H9 (cell line): ENCODE measurements at regions not wholly inside any gene's neighbourhood (a gene's known extent, or its start where the extent isn't known, plus 50 kb on each side); places are given as distances from the start of the nearest gene placed in this dataset.
A peak's percentile ranks its signal among the peaks of the same experiment; 100 is the strongest.

ENCODE experiments used
- DNase-seq: peaks from one replicate; pipeline ENCODE4 v3.0.0-alpha.2; 2017
- H2AFZ ChIP-seq: one replicate; pipeline ENCODE4 v1.6.1; 2013; ENCODE audit warnings: mild to moderate bottlenecking, low read length, control low read depth, moderate library complexity
- H2AK5ac ChIP-seq: 2 replicates; pipeline ENCODE4 v1.6.1; 2013; ENCODE audit warnings: low read length, control low read depth, mixed read lengths; ENCODE audit not compliant: insufficient read length
- H2BK120ac ChIP-seq: one replicate; pipeline ENCODE4 v1.6.1; 2013; ENCODE audit warnings: low read depth, mild to moderate bottlenecking, low read length, control low read depth, inconsistent platforms; ENCODE audit not compliant: poor library complexity, severe bottlenecking
- H2BK12ac ChIP-seq: 2 replicates; pipeline ENCODE4 v1.6.1; 2013; ENCODE audit warnings: low read length, control low read depth, mixed read lengths, low read depth; ENCODE audit not compliant: insufficient read length
- H2BK15ac ChIP-seq: 2 replicates; pipeline ENCODE4 v1.6.1; 2013; ENCODE audit warnings: low read depth, low read length, control low read depth
- H2BK20ac ChIP-seq: one replicate; pipeline ENCODE4 v1.6.1; 2013; ENCODE audit warnings: low read depth, mild to moderate bottlenecking, low read length, control low read depth, inconsistent platforms; ENCODE audit not compliant: poor library complexity, severe bottlenecking
- H2BK5ac ChIP-seq: 2 replicates; pipeline ENCODE4 v1.6.1; 2013; ENCODE audit warnings: low read length, control low read depth, mixed read lengths; ENCODE audit not compliant: insufficient read length
- H3K14ac ChIP-seq: 2 replicates; pipeline ENCODE4 v1.6.1; 2013; ENCODE audit warnings: low read length, control low read depth; ENCODE audit not compliant: insufficient read depth
- H3K18ac ChIP-seq: 2 replicates; pipeline ENCODE4 v1.6.1; 2013; ENCODE audit warnings: low read depth, mild to moderate bottlenecking, mixed read lengths, low read length, control low read depth; ENCODE audit not compliant: insufficient read length
- H3K23ac ChIP-seq: 2 replicates; pipeline ENCODE4 v1.6.1; 2013; ENCODE audit warnings: low read length, control low read depth, mixed read lengths, low read depth; ENCODE audit not compliant: insufficient read length
- H3K23me2 ChIP-seq: 2 replicates; pipeline ENCODE4 v1.6.1; 2013; ENCODE audit warnings: low read depth, mild to moderate bottlenecking, mixed read lengths, low read length, control low read depth; ENCODE audit not compliant: insufficient read length, poor library complexity, severe bottlenecking
- H3K27ac ChIP-seq: 2 replicates; pipeline ENCODE4 v1.5.1; 2013; ENCODE audit warnings: low read length, control low read depth, mixed read lengths, low read depth; ENCODE audit not compliant: insufficient read length
- H3K27me3 ChIP-seq: 2 replicates; pipeline ENCODE4 v1.6.1; 2013; ENCODE audit warnings: low read length, control low read depth, inconsistent platforms; ENCODE audit not compliant: insufficient read depth
- H3K4ac ChIP-seq: 2 replicates; pipeline ENCODE4 v1.6.1; 2013; ENCODE audit warnings: low read depth, mild to moderate bottlenecking, control low read depth, inconsistent platforms, low read length, moderate library complexity
- H3K4me1 ChIP-seq: 2 replicates; pipeline ENCODE4 v1.6.1; 2013; ENCODE audit warnings: low read length, control low read depth, inconsistent platforms; ENCODE audit not compliant: insufficient read depth
- H3K4me2 ChIP-seq: 2 replicates; pipeline ENCODE4 v1.6.1; 2013; ENCODE audit warnings: low read length, control low read depth, mixed read lengths; ENCODE audit not compliant: insufficient read length, insufficient read depth
- H3K56ac ChIP-seq: 2 replicates; pipeline ENCODE4 v1.6.1; 2013; ENCODE audit warnings: low read depth, mild to moderate bottlenecking, mixed read lengths, low read length, control low read depth; ENCODE audit not compliant: insufficient read length
- H3K79me1 ChIP-seq: 2 replicates; pipeline ENCODE4 v1.6.1; 2013; ENCODE audit warnings: low read depth, mild to moderate bottlenecking, moderate library complexity, low read length, control low read depth, inconsistent platforms; ENCODE audit not compliant: insufficient read depth, poor library complexity, severe bottlenecking
- H3K79me2 ChIP-seq: 2 replicates; pipeline ENCODE4 v1.6.1; 2013; ENCODE audit warnings: low read length, control low read depth, inconsistent platforms; ENCODE audit not compliant: insufficient read depth
- H3K9ac ChIP-seq: 2 replicates; pipeline ENCODE4 v1.6.1; 2013; ENCODE audit warnings: low read length, control low read depth, mixed read lengths; ENCODE audit not compliant: insufficient read length; ENCODE audit errors: extremely low read depth
- H3K9me3 ChIP-seq: one replicate; pipeline ENCODE4 v1.6.1; 2013; ENCODE audit warnings: low read depth, low read length, inconsistent platforms; ENCODE audit not compliant: control insufficient read depth
- H3T11ph ChIP-seq: one replicate; pipeline ENCODE4 v1.6.1; 2013; ENCODE audit warnings: mild to moderate bottlenecking, low read length, control low read depth, inconsistent platforms
- H4K20me1 ChIP-seq: one replicate; pipeline ENCODE4 v1.6.1; 2013; ENCODE audit not compliant: control insufficient read depth, insufficient read length, insufficient read depth
- H4K5ac ChIP-seq: 2 replicates; pipeline ENCODE4 v1.6.1; 2013; ENCODE audit warnings: low read depth, mild to moderate bottlenecking, mixed read lengths, low read length, control low read depth; ENCODE audit not compliant: insufficient read length
- H4K8ac ChIP-seq: replicated peaks from 2 replicates; pipeline ENCODE4 v1.6.1; 2013; ENCODE audit warnings: low read length, control low read depth, mixed read lengths, low read depth; ENCODE audit not compliant: insufficient read length
- H4K91ac ChIP-seq: 2 replicates; pipeline ENCODE4 v1.6.1; 2013; ENCODE audit warnings: low read depth, mild to moderate bottlenecking, moderate library complexity, mixed read lengths, low read length, control low read depth; ENCODE audit not compliant: insufficient read length
- H3K27ac Mint-ChIP-seq, 3 experiments: 2 replicates in 2 of 3; 3 replicates in 1 of 3; pipeline ENCODE4 v1.8.0; 2020 to 2021; ENCODE audit warnings: mixed read lengths in 3 of 3, mild to moderate bottlenecking in 1 of 3, moderate library complexity in 1 of 3
- H3K27me3 Mint-ChIP-seq: 2 replicates; pipeline ENCODE4 v1.8.0; 2021; ENCODE audit warnings: low read depth, mild to moderate bottlenecking, moderate library complexity, mixed read lengths
- H3K36me3 Mint-ChIP-seq, 3 experiments: 2 replicates in 2 of 3; 3 replicates in 1 of 3; pipeline ENCODE4 v1.8.0; 2020 to 2021; ENCODE audit warnings: low read depth in 3 of 3, mixed read lengths in 3 of 3; ENCODE audit not compliant: insufficient read depth in 1 of 3
- H3K4me1 Mint-ChIP-seq, 2 experiments: 2 replicates each; pipeline ENCODE4 v1.8.0; 2020; ENCODE audit warnings: mixed read lengths in 2 of 2
- H3K4me3 Mint-ChIP-seq, 2 experiments: 2 replicates in 1 of 2; 3 replicates in 1 of 2; pipeline ENCODE4 v1.8.0; 2020 to 2021; ENCODE audit warnings: mild to moderate bottlenecking in 2 of 2, mixed read lengths in 2 of 2, moderate library complexity in 1 of 2
- H3K9me3 Mint-ChIP-seq, 2 experiments: 2 replicates in 1 of 2; 3 replicates in 1 of 2; pipeline ENCODE4 v1.8.0; 2020; ENCODE audit warnings: mild to moderate bottlenecking in 2 of 2, mixed read lengths in 2 of 2, moderate library complexity in 1 of 2
- WGBS: extraction: QIAGEN DNeasy Blood & Tissue Kit; methylation state at CpG from one replicate; pipeline ENCODE4 v1.1.7; 2013; ENCODE audit warnings: missing lambda C conversion rate, low lambda C conversion rate, mixed read lengths; ENCODE audit not compliant: insufficient read length; ENCODE audit errors: extremely low coverage; 5-methylcytosine and 5-hydroxymethylcytosine counted together
- TF ChIP-seq, protein P1 (sequence below): fragments of 200-600 bp; sonication (generic); conservative IDR thresholded peaks from 3 replicates; pipeline ENCODE4 v1.8.0; 2021; ENCODE audit warnings: antibody characterized with exemption, mild to moderate bottlenecking

GRCh38 chr16:86866986-86867722 lies 288.8 kb downstream of the FOXL1 start:
- TF ChIP-seq, protein P1, sequence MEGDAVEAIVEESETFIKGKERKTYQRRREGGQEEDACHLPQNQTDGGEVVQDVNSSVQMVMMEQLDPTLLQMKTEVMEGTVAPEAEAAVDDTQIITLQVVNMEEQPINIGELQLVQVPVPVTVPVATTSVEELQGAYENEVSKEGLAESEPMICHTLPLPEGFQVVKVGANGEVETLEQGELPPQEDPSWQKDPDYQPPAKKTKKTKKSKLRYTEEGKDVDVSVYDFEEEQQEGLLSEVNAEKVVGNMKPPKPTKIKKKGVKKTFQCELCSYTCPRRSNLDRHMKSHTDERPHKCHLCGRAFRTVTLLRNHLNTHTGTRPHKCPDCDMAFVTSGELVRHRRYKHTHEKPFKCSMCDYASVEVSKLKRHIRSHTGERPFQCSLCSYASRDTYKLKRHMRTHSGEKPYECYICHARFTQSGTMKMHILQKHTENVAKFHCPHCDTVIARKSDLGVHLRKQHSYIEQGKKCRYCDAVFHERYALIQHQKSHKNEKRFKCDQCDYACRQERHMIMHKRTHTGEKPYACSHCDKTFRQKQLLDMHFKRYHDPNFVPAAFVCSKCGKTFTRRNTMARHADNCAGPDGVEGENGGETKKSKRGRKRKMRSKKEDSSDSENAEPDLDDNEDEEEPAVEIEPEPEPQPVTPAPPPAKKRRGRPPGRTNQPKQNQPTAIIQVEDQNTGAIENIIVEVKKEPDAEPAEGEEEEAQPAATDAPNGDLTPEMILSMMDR = no peak
- Histone ChIP-seq H3K23ac (no peak overlapping the region), H3K27me3 (no peaks in the 10 kb centered on the region), H3K18ac (no peak overlapping the region), H3K79me2 (no peaks in the 10 kb centered on the region), H2AK5ac (no peak overlapping the region), H3K23me2 (no peaks in the 10 kb centered on the region), H2BK5ac (no peak overlapping the region), H3K9me3 (no peaks in the 10 kb centered on the region), H3K9ac (no peak overlapping the region), H4K5ac (no peak overlapping the region), H3T11ph (no peak overlapping the region), H3K4ac (no peak overlapping the region), H2BK12ac (no peak overlapping the region), H4K20me1 (no peaks in the 10 kb centered on the region), H3K14ac (no peak overlapping the region; the same call in 1 of the 2 replicates), H3K4me2 (no peak overlapping the region), H2BK20ac (no peak overlapping the region), H3K4me1 (no peaks in the 10 kb centered on the region), H4K91ac (no peak overlapping the region), H3K79me1 (no peaks in the 10 kb centered on the region), H2BK120ac (no peak overlapping the region), H4K8ac (no peak overlapping the region), H3K56ac (no peak overlapping the region), H3K27ac (no peak overlapping the region), H2BK15ac (no peak overlapping the region), H2AFZ (no peak overlapping the region)
- Mint-ChIP-seq H3K4me1 (no peaks in the 10 kb centered on the region), H3K27ac (peak overlapping the region in 1 of 3 experiments; percentile 24; a peak in 1 of 7 replicates), H3K36me3 (no peaks in the 10 kb centered on the region; a peak in 1 of 7 replicates), H3K27me3 (peaks cover 16% of the 10 kb centered on the region), H3K9me3 (peaks cover 4% of the 10 kb centered on the region in 2 experiments; a peak in 3 of 5 replicates), H3K4me3 (no peak overlapping the region)
- no CpG with 5 or more reads among the region's 6 CpGs for WGBS
- DNase-seq = no peak
